ENCODE measurements at regions not wholly inside any gene's neighbourhood (a gene's known extent, or its start where the extent isn't known, plus 50 kb on each side); places are given as distances from the start of the nearest gene placed in this dataset.

GRCh38 chr15:29873947-29874411 lies 51.7 kb upstream of the TJP1 start:
- DNase-seq (ENCODE audit: low read depth): no peak

GRCh38 chr15:29873264-29873663 lies 51.0 kb upstream of the TJP1 start:
- no peak for DNase-seq (ENCODE audit: low read depth)

GRCh38 chr15:29872716-29873115 lies 50.4 kb upstream of the TJP1 start:
- no peak for DNase-seq (ENCODE audit: low read depth)

All from fibroblast of gingiva (primary cell).